Breast epithelium (tissue), 4 donors: ENCODE measurements at regions not wholly inside any gene's neighbourhood (a gene's known extent, or its start where the extent isn't known, plus 50 kb on each side); places are given as distances from the start of the nearest gene placed in this dataset.

ENCODE experiments used
- DNase-seq, 2 donors: peaks; one replicate each; pipeline ENCODE4 v3.0.0-alpha.2; 2019; ENCODE audit warnings: low spot score in 2 of 2
- H3K27ac ChIP-seq, 2 donors: fragments of 200-600 bp; sonication (generic) in 1 of 2; one replicate each; pipeline ENCODE4 v1.5.1; 2016 to 2019; ENCODE audit warnings: mild to moderate bottlenecking in 1 of 2
- H3K27me3 ChIP-seq, 2 donors: fragments of 200-600 bp; sonication (generic) in 1 of 2; one replicate each; pipeline versions ENCODE4 v1.5.1 to v1.6.0; 2017 to 2019; ENCODE audit warnings: control low read depth in 1 of 2, mild to moderate bottlenecking in 1 of 2
- H3K36me3 ChIP-seq: fragments of 200-600 bp; one replicate; pipeline ENCODE4 v1.5.1; 2019
- H3K4me1 ChIP-seq, 2 donors: fragments of 200-600 bp; sonication (generic); one replicate each; pipeline ENCODE4 v1.5.1; 2016 to 2019; ENCODE audit warnings: control low read depth in 1 of 2
- H3K4me3 ChIP-seq, 3 donors: fragments of 200-600 bp; sonication (generic); 1 replicate in 2 of 3; 2 replicates in 1 of 3; pipeline ENCODE4 v1.5.1; 2016 to 2019; ENCODE audit warnings: mild to moderate bottlenecking in 3 of 3, moderate library complexity in 2 of 3
- H3K9me3 ChIP-seq, 2 donors: fragments of 200-600 bp; sonication (generic) in 1 of 2; one replicate each; pipeline ENCODE4 v1.5.1; 2016 to 2019; ENCODE audit warnings: control low read depth in 1 of 2
- CTCF ChIP-seq, 3 donors: fragments of 450-650 bp; IDR thresholded peaks; one replicate each; pipeline ENCODE4 v1.5.1; 2016 to 2017; ENCODE audit warnings: antibody characterized with exemption in 3 of 3, mild to moderate bottlenecking in 3 of 3, moderate library complexity in 3 of 3
- POLR2A ChIP-seq: fragments of 450-650 bp; IDR thresholded peaks from one replicate; pipeline ENCODE4 v1.6.1; 2016; ENCODE audit warnings: antibody characterized with exemption, mild to moderate bottlenecking, moderate library complexity
- POLR2AphosphoS5 ChIP-seq, 3 donors: sonication (generic); formaldehyde crosslinking; IDR thresholded peaks; one replicate each; pipeline ENCODE4 v1.6.1; 2017; ENCODE audit warnings: antibody characterized with exemption in 3 of 3
- intact Hi-C: fragments of 100-400 bp; cut with DNase I; formaldehyde crosslinking; loops from one replicate; pipeline ENCODE4 v1.15.1; 2023; ENCODE audit warnings: low total_unique reads

- no peak for TF ChIP-seq POLR2AphosphoS5 (IDR thresholded peaks at IDR 0.05)
- no peak for TF ChIP-seq CTCF (IDR thresholded peaks at IDR 0.05)
- intact Hi-C loops = no loop called here
Measured at GRCh38 chr3:96430079-96430478, 384.3 kb upstream of the EPHA6 start.

DNA sequence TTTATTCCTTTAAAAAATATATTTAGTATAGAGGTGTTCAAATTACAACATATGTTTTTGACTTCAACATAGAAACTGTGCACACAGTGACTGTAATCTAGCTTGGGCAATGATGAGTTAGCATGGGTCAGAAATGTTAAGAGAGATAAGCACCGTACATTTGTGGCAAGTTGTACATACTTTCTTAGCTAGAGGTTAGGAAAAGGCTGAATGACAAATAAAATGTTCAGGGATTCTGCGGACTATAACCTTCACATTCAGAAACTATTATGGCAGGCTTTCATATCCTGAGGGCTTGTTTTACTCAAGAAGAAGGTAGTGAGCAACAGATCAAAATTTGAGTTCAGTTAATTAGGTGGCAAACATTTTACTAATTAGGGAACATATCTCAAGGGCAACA lies 379.7 kb upstream of the EPHA6 start:
- no peaks in the 10 kb centered on the region for H3K9me3 ChIP-seq
- H3K4me3 ChIP-seq = no peak overlapping the region
- intact Hi-C loops = no loop called here
- no peaks in the 10 kb centered on the region for H3K36me3 ChIP-seq
- no peaks in the 10 kb centered on the region for H3K4me1 ChIP-seq
- H3K27ac ChIP-seq = no peak overlapping the region
- no peak for TF ChIP-seq POLR2AphosphoS5 (IDR thresholded peaks at IDR 0.05)
- DNase-seq = no peak
- no peaks in the 10 kb centered on the region for H3K27me3 ChIP-seq

More at GRCh38 chr3:96430079-96430478, 384.3 kb upstream of the EPHA6 start:
- Histone ChIP-seq H3K27ac (no peak overlapping the region), H3K4me1 (no peaks in the 10 kb centered on the region), H3K36me3 (no peaks in the 10 kb centered on the region), H3K9me3 (no peaks in the 10 kb centered on the region), H3K27me3 (no peaks in the 10 kb centered on the region), H3K4me3 (no peak overlapping the region)
- no peak for DNase-seq

GRCh38 chr3:96449346-96449745 lies 365.0 kb upstream of the EPHA6 start:
- no peaks in the 10 kb centered on the region for H3K9me3 ChIP-seq
- no peak overlapping the region for H3K27ac ChIP-seq
- intact Hi-C loops = no loop called here
- no peak for DNase-seq
- no peaks in the 10 kb centered on the region for H3K4me1 ChIP-seq
- no peak for TF ChIP-seq POLR2AphosphoS5 (IDR thresholded peaks at IDR 0.05)
- TF ChIP-seq POLR2A = no peak
- TF ChIP-seq CTCF (IDR thresholded peaks at IDR 0.05) = no peak
- no peaks in the 10 kb centered on the region for H3K27me3 ChIP-seq
- H3K36me3 ChIP-seq = no peaks in the 10 kb centered on the region
- no peak overlapping the region for H3K4me3 ChIP-seq

DNA sequence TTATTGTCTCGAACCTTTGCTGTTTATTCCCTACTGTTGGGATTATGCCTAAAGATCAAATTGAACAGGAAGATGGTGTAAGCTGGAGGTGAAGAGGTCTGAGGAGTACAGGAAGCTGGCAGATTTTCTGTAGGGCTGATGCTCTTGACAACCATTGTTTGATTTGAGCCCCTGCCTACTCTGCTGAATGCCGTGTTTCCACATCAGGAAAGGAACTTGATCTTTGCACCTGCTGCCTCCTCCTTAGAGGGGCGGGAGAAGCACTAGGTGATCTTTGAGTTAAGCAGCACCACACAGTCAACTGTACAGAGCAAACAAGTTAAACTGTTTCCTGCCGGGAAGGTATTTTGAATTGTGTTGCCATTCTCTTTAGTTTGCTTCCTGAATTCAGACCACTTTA lies 364.6 kb upstream of the EPHA6 start:
- no peak for TF ChIP-seq POLR2A
- TF ChIP-seq POLR2AphosphoS5 (IDR thresholded peaks at IDR 0.05) = no peak
- no peak for TF ChIP-seq CTCF (IDR thresholded peaks at IDR 0.05)
- intact Hi-C loops = no loop called here
- no peak overlapping the region for H3K4me3 ChIP-seq
- H3K9me3 ChIP-seq = no peaks in the 10 kb centered on the region
- no peak for DNase-seq
- no peaks in the 10 kb centered on the region for H3K36me3 ChIP-seq
- H3K27ac ChIP-seq = no peak overlapping the region
- no peaks in the 10 kb centered on the region for H3K27me3 ChIP-seq
- no peaks in the 10 kb centered on the region for H3K4me1 ChIP-seq

GRCh38 chr3:96450699-96451098 lies 363.7 kb upstream of the EPHA6 start:
- H3K4me3 ChIP-seq = no peak overlapping the region
- H3K4me1 ChIP-seq = no peaks in the 10 kb centered on the region
- DNase-seq = no peak
- intact Hi-C loops = no loop called here
- no peak for TF ChIP-seq CTCF (IDR thresholded peaks at IDR 0.05)
- no peak for TF ChIP-seq POLR2A
- no peak for TF ChIP-seq POLR2AphosphoS5 (IDR thresholded peaks at IDR 0.05)
- no peaks in the 10 kb centered on the region for H3K27me3 ChIP-seq
- no peak overlapping the region for H3K27ac ChIP-seq
- H3K9me3 ChIP-seq = no peaks in the 10 kb centered on the region
- H3K36me3 ChIP-seq = no peaks in the 10 kb centered on the region

DNA sequence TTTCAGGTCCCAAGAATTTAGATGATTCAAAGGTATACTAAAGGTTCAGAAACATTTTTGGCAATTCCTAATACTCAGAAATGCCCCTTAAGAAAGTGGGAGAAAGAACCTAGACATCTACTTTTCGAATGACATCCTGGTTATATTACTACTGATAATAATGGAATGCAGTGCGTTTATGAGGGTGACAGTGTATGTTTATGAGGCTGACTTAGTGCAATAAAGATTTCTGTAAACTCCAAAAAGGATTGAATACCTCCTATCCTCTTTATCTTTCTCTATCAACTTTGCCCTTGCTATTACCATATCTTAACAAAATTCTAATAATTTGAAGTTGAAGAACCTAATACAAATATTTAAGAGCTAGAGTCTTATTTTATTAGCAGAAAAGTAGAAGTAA lies 348.9 kb upstream of the EPHA6 start:
- H3K9me3 ChIP-seq = no peaks in the 10 kb centered on the region
- no peaks in the 10 kb centered on the region for H3K36me3 ChIP-seq
- TF ChIP-seq CTCF (IDR thresholded peaks at IDR 0.05) = no peak
- TF ChIP-seq POLR2A = no peak
- TF ChIP-seq POLR2AphosphoS5 (IDR thresholded peaks at IDR 0.05) = no peak
- no peak for DNase-seq
- intact Hi-C loops = no loop called here
- no peak overlapping the region for H3K4me3 ChIP-seq
- no peaks in the 10 kb centered on the region for H3K27me3 ChIP-seq
- no peak overlapping the region for H3K27ac ChIP-seq
- H3K4me1 ChIP-seq = no peaks in the 10 kb centered on the region
